Fibroblast of lung (primary cell): ENCODE measurements at regions not wholly inside any gene's neighbourhood (a gene's known extent, or its start where the extent isn't known, plus 50 kb on each side); places are given as distances from the start of the nearest gene placed in this dataset.
"Not testable (repeated sequence)": the region's sequence is repeated elsewhere in the genome, so short reads cannot be mapped to it uniquely, and the experiment has no call there.

Experiments used
- DNase-seq, 2 donors: peaks; one replicate each; pipeline versions ENCODE4 v3.0.0 to v3.0.0-alpha.2; 2010; ENCODE audit warnings: low read depth in 2 of 2
- H2AFZ ChIP-seq: 2 replicates; pipeline ENCODE4 v1.5.1; 2012; ENCODE audit warnings: low read length, control low read depth, inconsistent platforms
- H3K27ac ChIP-seq: 2 replicates; pipeline ENCODE4 v1.5.1; 2011; ENCODE audit warnings: low read length, control low read depth; ENCODE audit not compliant: insufficient read depth
- H3K27me3 ChIP-seq: 2 replicates; pipeline ENCODE4 v1.5.1; 2011; ENCODE audit warnings: mild to moderate bottlenecking, low read length; ENCODE audit not compliant: control insufficient read depth, insufficient read depth
- H3K36me3 ChIP-seq: 2 replicates; pipeline ENCODE4 v1.5.1; 2011; ENCODE audit warnings: low read length; ENCODE audit not compliant: control insufficient read depth, insufficient read depth
- H3K4me1 ChIP-seq: 2 replicates; pipeline ENCODE4 v1.5.1; 2011; ENCODE audit warnings: low read length; ENCODE audit not compliant: control insufficient read depth, insufficient read depth; ENCODE audit errors: extremely low read depth
- H3K4me2 ChIP-seq: 2 replicates; pipeline ENCODE4 v1.5.1; 2011; ENCODE audit warnings: low read length, control low read depth; ENCODE audit not compliant: insufficient read depth; ENCODE audit errors: extremely low read depth
- H3K4me3 ChIP-seq, 4 experiments: fragments of 200-600 bp in 1 of 4; sonication (generic) in 1 of 4; replicated peaks in 1 of 4; 2 replicates each; pipeline ENCODE4 v1.5.1; 2011 to 2016; ENCODE audit warnings: low read length in 4 of 4, low read depth in 3 of 4, mild to moderate bottlenecking in 3 of 4, control low read depth in 2 of 4, inconsistent platforms in 1 of 4, mixed read lengths in 1 of 4; ENCODE audit not compliant: insufficient read depth in 1 of 4; ENCODE audit errors: control extremely low read depth in 1 of 4
- H3K79me2 ChIP-seq: 2 replicates; pipeline ENCODE4 v1.5.1; 2012; ENCODE audit warnings: mild to moderate bottlenecking, low read length, inconsistent platforms; ENCODE audit not compliant: control insufficient read depth, insufficient read depth
- H3K9ac ChIP-seq: 2 replicates; pipeline ENCODE4 v1.5.1; 2011; ENCODE audit warnings: mild to moderate bottlenecking, low read length, control low read depth; ENCODE audit not compliant: insufficient read depth
- H3K9me3 ChIP-seq: 2 replicates; pipeline ENCODE4 v1.5.1; 2012; ENCODE audit warnings: low read depth, low read length; ENCODE audit not compliant: control insufficient read depth, insufficient read depth
- H4K20me1 ChIP-seq: 2 replicates; pipeline ENCODE4 v1.5.1; 2011; ENCODE audit warnings: low read length; ENCODE audit not compliant: control insufficient read depth, insufficient read depth; ENCODE audit errors: extremely low read depth
- EZH2 ChIP-seq: IDR thresholded peaks from 2 replicates; pipeline ENCODE4 v1.5.1; 2012; ENCODE audit warnings: low read length, control low read depth, mild to moderate bottlenecking; ENCODE audit errors: missing control alignments
- TF ChIP-seq, protein P1 (sequence below), 2 donors: IDR thresholded peaks in 1 of 2; conservative IDR thresholded peaks in 1 of 2; 1 replicate in 1 of 2; 2 replicates in 1 of 2; pipeline ENCODE4 v1.5.1; 2011 to 2012; ENCODE audit warnings: low read length in 2 of 2, control low read depth in 1 of 2, inconsistent platforms in 1 of 2, low read depth in 1 of 2, mild to moderate bottlenecking in 1 of 2

DNA sequence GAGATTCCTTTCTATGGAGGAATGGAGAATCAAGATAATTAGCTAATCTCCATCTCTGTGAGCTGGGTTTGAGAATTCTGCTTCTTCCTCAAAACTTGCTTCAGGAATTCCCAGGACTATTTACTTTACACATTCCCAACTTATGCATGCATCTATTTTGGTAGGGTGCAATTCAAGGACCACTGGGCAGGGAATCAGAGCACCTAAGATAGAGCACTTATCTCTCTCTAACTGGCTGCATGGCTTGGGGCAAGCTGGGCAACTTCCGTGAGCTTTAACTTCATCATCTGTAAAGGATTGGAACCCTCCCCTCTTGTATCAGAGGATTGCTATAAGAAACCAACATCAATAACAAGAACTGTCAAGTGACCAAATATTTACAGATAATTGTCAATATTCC lies 160.2 kb downstream of the PDCD6IP start:
- Histone ChIP-seq H3K4me2 (no peak overlapping the region), H3K4me3 (no peak overlapping the region), H3K4me1 (no peaks in the 10 kb centered on the region), H3K9ac (no peak overlapping the region), H3K36me3 (no peaks in the 10 kb centered on the region), H3K79me2 (no peaks in the 10 kb centered on the region), H3K27me3 (no peaks in the 10 kb centered on the region), H4K20me1 (no peaks in the 10 kb centered on the region), H3K27ac (no peak overlapping the region), H3K9me3 (no peaks in the 10 kb centered on the region), H2AFZ (no peak overlapping the region)
- TF ChIP-seq, protein P1, sequence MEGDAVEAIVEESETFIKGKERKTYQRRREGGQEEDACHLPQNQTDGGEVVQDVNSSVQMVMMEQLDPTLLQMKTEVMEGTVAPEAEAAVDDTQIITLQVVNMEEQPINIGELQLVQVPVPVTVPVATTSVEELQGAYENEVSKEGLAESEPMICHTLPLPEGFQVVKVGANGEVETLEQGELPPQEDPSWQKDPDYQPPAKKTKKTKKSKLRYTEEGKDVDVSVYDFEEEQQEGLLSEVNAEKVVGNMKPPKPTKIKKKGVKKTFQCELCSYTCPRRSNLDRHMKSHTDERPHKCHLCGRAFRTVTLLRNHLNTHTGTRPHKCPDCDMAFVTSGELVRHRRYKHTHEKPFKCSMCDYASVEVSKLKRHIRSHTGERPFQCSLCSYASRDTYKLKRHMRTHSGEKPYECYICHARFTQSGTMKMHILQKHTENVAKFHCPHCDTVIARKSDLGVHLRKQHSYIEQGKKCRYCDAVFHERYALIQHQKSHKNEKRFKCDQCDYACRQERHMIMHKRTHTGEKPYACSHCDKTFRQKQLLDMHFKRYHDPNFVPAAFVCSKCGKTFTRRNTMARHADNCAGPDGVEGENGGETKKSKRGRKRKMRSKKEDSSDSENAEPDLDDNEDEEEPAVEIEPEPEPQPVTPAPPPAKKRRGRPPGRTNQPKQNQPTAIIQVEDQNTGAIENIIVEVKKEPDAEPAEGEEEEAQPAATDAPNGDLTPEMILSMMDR (conservative IDR thresholded peaks at IDR 0.05 in 1 of 2, IDR thresholded peaks at IDR 0.05 in 1 of 2; ENCODE audit: low read depth in 1 of 2, low read length in 2 of 2): no peak
- DNase-seq: no peak

DNA sequence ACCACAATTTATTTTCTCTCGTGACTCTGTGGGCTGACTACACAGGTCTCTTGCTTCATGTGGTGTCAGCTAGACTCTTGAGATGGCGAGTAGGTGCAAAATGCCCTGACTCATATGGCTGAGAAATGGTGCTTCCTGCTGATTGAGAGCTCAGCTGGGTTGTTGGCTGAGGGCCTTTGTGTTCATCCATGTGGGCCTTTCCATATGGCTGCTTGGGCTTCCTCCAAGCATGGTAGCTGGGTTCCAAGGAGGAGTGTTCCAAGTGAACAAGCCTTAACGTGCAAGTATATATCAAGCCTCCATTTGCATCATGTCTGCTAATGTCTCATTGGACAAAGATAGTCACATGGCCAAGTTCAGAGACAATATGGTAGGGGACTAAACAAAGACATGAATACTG lies 164.0 kb downstream of the PDCD6IP start:
- Histone ChIP-seq H3K9ac (no peak overlapping the region), H3K79me2 (no peaks in the 10 kb centered on the region), H3K4me3 (no peak overlapping the region), H3K27me3 (no peaks in the 10 kb centered on the region), H4K20me1 (no peaks in the 10 kb centered on the region), H3K4me1 (no peaks in the 10 kb centered on the region), H3K36me3 (no peaks in the 10 kb centered on the region), H3K4me2 (no peak overlapping the region), H3K27ac (no peak overlapping the region), H2AFZ (no peak overlapping the region), H3K9me3 (no peaks in the 10 kb centered on the region)
- TF ChIP-seq EZH2: no peak
- TF ChIP-seq, protein P1 (conservative IDR thresholded peaks at IDR 0.05 in 1 of 2, IDR thresholded peaks at IDR 0.05 in 1 of 2; ENCODE audit: low read depth in 1 of 2, low read length in 2 of 2): no peak
- DNase-seq: no peak

DNA sequence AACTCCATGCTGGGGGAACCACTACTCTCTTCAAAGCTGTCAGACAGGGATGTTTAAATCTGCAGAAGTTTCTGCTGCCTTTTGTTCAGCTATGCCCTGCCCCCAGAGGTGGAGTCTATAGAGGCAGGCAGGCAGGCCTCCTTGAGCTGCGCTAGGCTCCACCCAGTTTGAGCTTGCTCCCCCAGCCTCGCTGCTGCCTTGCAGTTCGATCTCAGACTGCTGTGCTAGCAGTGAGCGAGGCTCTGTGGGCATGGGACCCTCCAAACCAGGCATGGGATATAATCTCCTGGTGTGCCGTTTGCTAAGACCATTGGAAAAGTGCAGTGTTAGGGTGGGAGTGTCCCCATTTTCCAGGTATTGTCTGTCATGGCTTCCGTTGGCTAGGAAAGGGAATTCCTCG lies 171.8 kb downstream of the PDCD6IP start:
- H3K4me1 ChIP-seq, H3K27ac ChIP-seq, H3K4me2 ChIP-seq, H3K9me3 ChIP-seq, H3K36me3 ChIP-seq, H2AFZ ChIP-seq, DNase-seq, H4K20me1 ChIP-seq, H3K79me2 ChIP-seq, H3K4me3 ChIP-seq, H3K9ac ChIP-seq, H3K27me3 ChIP-seq: not testable (repeated sequence)

DNA sequence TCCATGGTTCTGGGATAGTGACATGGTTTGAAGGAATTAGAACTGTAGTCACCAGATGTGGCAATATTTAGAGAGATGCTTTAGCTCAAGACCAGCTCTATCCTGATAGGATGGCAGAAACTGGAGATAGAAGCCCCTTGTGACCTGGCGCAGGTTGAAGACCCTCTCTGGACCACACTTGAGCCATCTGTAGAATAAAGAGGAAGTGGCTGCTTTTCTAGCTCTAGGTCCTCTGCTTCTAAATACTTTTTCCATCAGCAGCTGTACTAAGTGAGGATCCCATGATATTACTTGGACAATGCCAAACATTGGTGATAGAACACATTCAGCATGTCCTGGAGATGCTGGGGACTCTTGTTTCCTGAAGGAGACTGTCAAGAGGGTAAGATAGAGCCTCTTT lies 172.6 kb downstream of the PDCD6IP start:
- no peak overlapping the region for H3K9ac ChIP-seq
- no peaks in the 10 kb centered on the region for H3K9me3 ChIP-seq
- DNase-seq: no peak
- H3K4me3 ChIP-seq: no peak overlapping the region
- no peak for TF ChIP-seq EZH2
- TF ChIP-seq, protein P1 (conservative IDR thresholded peaks at IDR 0.05 in 1 of 2, IDR thresholded peaks at IDR 0.05 in 1 of 2; ENCODE audit: low read depth in 1 of 2, low read length in 2 of 2): no peak
- no peak overlapping the region for H2AFZ ChIP-seq
- H3K36me3 ChIP-seq: no peaks in the 10 kb centered on the region
- H3K4me1 ChIP-seq: no peaks in the 10 kb centered on the region
- no peaks in the 10 kb centered on the region for H3K79me2 ChIP-seq
- no peaks in the 10 kb centered on the region for H3K27me3 ChIP-seq
- no peaks in the 10 kb centered on the region for H4K20me1 ChIP-seq
- H3K4me2 ChIP-seq: no peak overlapping the region
- H3K27ac ChIP-seq: no peak overlapping the region
